PC-3 (cell line): ENCODE measurements at regions not wholly inside any gene's neighbourhood (a gene's known extent, or its start where the extent isn't known, plus 50 kb on each side); places are given as distances from the start of the nearest gene placed in this dataset.

Source experiments
- CTCF ChIP-seq: fragments of 300-600 bp; sonication (generic); conservative IDR thresholded peaks from 2 replicates; pipeline ENCODE4 v1.5.1; 2017; ENCODE audit warnings: antibody characterized with exemption, low read depth, mild to moderate bottlenecking, low read length
- EZH2phosphoT487 ChIP-seq: fragments of 300-600 bp; sonication (generic); IDR thresholded peaks from 2 replicates; pipeline ENCODE4 v1.6.1; 2018; ENCODE audit warnings: mild to moderate bottlenecking, antibody characterized with exemption, low read length, borderline replicate concordance

- TF ChIP-seq CTCF = peak; percentile 68
- no peak for TF ChIP-seq EZH2phosphoT487
These were observed 79.8 kb downstream of the SPANXN3 start for GRCh38 chrX:143437439-143437838.
